GM23248 (cell line): ENCODE measurements at regions not wholly inside any gene's neighbourhood (a gene's known extent, or its start where the extent isn't known, plus 50 kb on each side); places are given as distances from the start of the nearest gene placed in this dataset.

Experiments
- EZH2 ChIP-seq: fragments of 200-600 bp; sonication (generic); IDR thresholded peaks from 2 replicates; pipeline ENCODE4 v1.6.1; 2018; ENCODE audit warnings: antibody characterized with exemption, mild to moderate bottlenecking; ENCODE audit not compliant: insufficient read depth, poor library complexity, severe bottlenecking
- EZH2phosphoT487 ChIP-seq: fragments of 200-600 bp; sonication (generic); IDR thresholded peaks from 2 replicates; pipeline ENCODE4 v1.6.1; 2018; ENCODE audit warnings: antibody characterized with exemption, moderate library complexity, mild to moderate bottlenecking, low read depth; ENCODE audit not compliant: insufficient read depth

GRCh38 chr10:120039826-120040225, 147.3 kb downstream of the SEC23IP start:
- TF ChIP-seq EZH2 (no peak), EZH2phosphoT487 (no peak)
